NOMO-1 treated with dmso at 0.1 percent for 144 hours (cell line): ENCODE measurements at regions not wholly inside any gene's neighbourhood (a gene's known extent, or its start where the extent isn't known, plus 50 kb on each side); places are given as distances from the start of the nearest gene placed in this dataset.

Experiments
- DNase-seq: peaks from one replicate; lab custom pipeline; 2025; ENCODE audit not compliant: unreplicated experiment; lab: John Stamatoyannopoulos, UW

GRCh38 chr12:29086325-29087271 is 62.5 kb upstream of the FAR2 start:
- no peak for DNase-seq

DNA sequence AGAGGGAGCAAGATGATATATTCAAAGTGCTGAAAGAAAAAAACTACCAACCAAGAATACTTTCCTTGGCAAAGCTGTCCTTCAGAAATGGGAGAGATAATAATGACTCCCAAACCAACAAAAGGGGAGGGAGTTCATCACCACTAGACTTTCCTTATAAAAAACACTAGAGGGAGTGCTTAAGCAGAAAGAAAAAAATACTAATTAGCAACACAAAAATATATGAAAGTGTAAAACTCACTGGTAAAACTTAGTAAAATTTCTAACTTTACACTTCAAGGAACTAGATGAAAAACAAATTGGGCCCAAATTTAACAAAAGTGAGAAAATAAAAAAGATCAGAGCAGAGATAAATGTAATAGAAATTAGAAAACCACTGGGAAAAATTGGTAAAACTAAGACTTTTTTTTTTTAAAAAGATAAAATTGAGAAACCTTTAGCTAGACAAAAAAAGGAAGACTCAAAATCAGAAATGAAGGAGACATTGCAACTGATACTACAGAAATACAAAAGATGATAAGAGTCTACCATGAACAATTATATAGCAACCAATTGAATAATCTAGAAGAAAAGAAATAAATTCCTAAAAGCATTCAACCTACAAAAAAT is 60.4 kb upstream of the FAR2 start:
- peak; percentile 21 for DNase-seq
